Muscle layer of duodenum (tissue), 2 donors: ENCODE measurements at regions not wholly inside any gene's neighbourhood (a gene's known extent, or its start where the extent isn't known, plus 50 kb on each side); places are given as distances from the start of the nearest gene placed in this dataset.

Experiments
- H3K27ac ChIP-seq: one replicate; pipeline ENCODE4 v1.7.0; 2013; ENCODE audit warnings: mild to moderate bottlenecking, low read length
- H3K27me3 ChIP-seq: one replicate; pipeline ENCODE4 v1.7.0; 2013; ENCODE audit warnings: low read depth, mild to moderate bottlenecking, control low read depth, low read length
- H3K36me3 ChIP-seq, 2 donors: one replicate each; pipeline ENCODE4 v1.7.0; 2013; ENCODE audit warnings: low read length in 2 of 2, control low read depth in 1 of 2, mild to moderate bottlenecking in 1 of 2; ENCODE audit not compliant: insufficient read depth in 2 of 2, control insufficient read depth in 1 of 2
- H3K4me1 ChIP-seq, 2 donors: one replicate each; pipeline ENCODE4 v1.7.0; 2013; ENCODE audit warnings: low read length in 2 of 2, mild to moderate bottlenecking in 2 of 2, control low read depth in 1 of 2, moderate library complexity in 1 of 2; ENCODE audit not compliant: insufficient read depth in 2 of 2, control insufficient read depth in 1 of 2
- H3K4me3 ChIP-seq, 2 donors: one replicate each; pipeline ENCODE4 v1.7.0; 2013; ENCODE audit warnings: low read length in 2 of 2, low read depth in 1 of 2, mild to moderate bottlenecking in 1 of 2
- H3K9me3 ChIP-seq, 2 donors: one replicate each; pipeline ENCODE4 v1.7.0; 2013; ENCODE audit warnings: low read length in 2 of 2, control low read depth in 1 of 2, mild to moderate bottlenecking in 1 of 2; ENCODE audit not compliant: control insufficient read depth in 1 of 2
- donor health status: healthy.

DNA sequence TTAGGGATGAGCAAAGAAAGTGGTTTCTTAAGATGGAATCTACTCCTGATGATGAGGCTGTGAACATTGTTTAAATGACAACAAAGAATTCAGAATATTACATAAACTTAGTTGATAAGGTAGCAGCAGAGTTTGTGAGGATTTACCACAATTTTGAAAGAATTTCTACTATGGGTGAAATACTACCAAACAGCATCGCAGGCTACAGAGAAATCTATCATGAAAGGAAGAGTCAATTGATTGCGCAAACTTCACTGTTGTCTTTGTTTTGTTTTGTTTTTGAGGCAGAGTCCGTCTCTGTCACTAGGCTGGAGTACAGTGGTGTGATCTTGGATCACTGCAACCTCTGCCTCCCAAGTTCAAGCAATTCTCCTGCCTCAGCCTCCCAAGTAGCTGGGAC is 107.4 kb upstream of the SLC6A6 start:
- no peak overlapping the region for H3K27ac ChIP-seq
- H3K27me3 ChIP-seq = no peaks in the 10 kb centered on the region
- H3K36me3 ChIP-seq = no peaks in the 10 kb centered on the region
- no peak overlapping the region for H3K4me3 ChIP-seq
- peaks cover 1 to 16% of the 10 kb centered on the region in 2 donors for H3K4me1 ChIP-seq
- H3K9me3 ChIP-seq = no peaks in the 10 kb centered on the region

- Histone ChIP-seq H3K27ac (peak overlapping the region; percentile 64), H3K36me3 (no peaks in the 10 kb centered on the region), H3K4me3 (no peak overlapping the region), H3K9me3 (no peaks in the 10 kb centered on the region), H3K4me1 (peaks cover 0 to 9% of the 10 kb centered on the region in 2 donors), H3K27me3 (no peaks in the 10 kb centered on the region)
Measured at GRCh38 chr3:14295801-14296200, 106.6 kb upstream of the SLC6A6 start.

- Histone ChIP-seq H3K4me3 (no peak overlapping the region), H3K9me3 (no peaks in the 10 kb centered on the region), H3K27me3 (no peaks in the 10 kb centered on the region), H3K36me3 (no peaks in the 10 kb centered on the region), H3K4me1 (peaks cover 0 to 9% of the 10 kb centered on the region in 2 donors), H3K27ac (peak overlapping the region; percentile 14)
Measured at GRCh38 chr3:14297305-14297704, 105.1 kb upstream of the SLC6A6 start.

GRCh38 chr3:14297784-14298236 is 104.6 kb upstream of the SLC6A6 start:
- Histone ChIP-seq H3K4me1 (peaks cover 0 to 9% of the 10 kb centered on the region in 2 donors), H3K4me3 (no peak overlapping the region), H3K27ac (no peak overlapping the region)

DNA sequence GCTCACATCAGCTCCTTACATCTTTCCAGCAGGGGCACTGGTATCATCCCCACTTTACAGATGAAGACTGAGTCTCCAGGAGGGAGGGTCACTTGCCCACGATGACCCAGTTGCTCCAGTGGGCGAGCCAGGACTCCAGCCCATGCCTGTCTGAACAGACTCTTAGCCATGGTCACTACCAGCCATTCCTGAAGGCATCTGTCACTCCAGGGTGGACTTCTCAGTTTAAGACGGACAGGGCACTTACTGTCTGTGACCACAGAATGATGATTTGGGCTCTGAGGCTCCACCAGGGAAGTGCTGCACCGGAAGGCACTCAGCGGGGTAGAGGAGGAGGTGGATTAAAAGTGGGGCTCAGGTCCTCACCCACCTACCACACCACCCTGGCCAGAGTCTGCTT is 104.0 kb upstream of the SLC6A6 start:
- Histone ChIP-seq H3K4me1 (peaks cover 0 to 9% of the 10 kb centered on the region in 2 donors), H3K27ac (no peak overlapping the region), H3K9me3 (no peaks in the 10 kb centered on the region), H3K36me3 (no peaks in the 10 kb centered on the region), H3K4me3 (no peak overlapping the region), H3K27me3 (no peaks in the 10 kb centered on the region)

More at GRCh38 chr3:14297784-14298236, 104.6 kb upstream of the SLC6A6 start:
- Histone ChIP-seq H3K27me3 (no peaks in the 10 kb centered on the region), H3K36me3 (no peaks in the 10 kb centered on the region), H3K9me3 (no peaks in the 10 kb centered on the region)

- H3K4me3 ChIP-seq = no peak overlapping the region
- H3K36me3 ChIP-seq = no peaks in the 10 kb centered on the region
- H3K4me1 ChIP-seq = peaks cover 2 to 9% of the 10 kb centered on the region in 2 donors
- H3K27me3 ChIP-seq = no peaks in the 10 kb centered on the region
- H3K27ac ChIP-seq = no peak overlapping the region
- no peaks in the 10 kb centered on the region for H3K9me3 ChIP-seq
Measured at GRCh38 chr3:14298991-14299555, 103.3 kb upstream of the SLC6A6 start.

- Histone ChIP-seq H3K27ac (no peak overlapping the region), H3K4me3 (no peak overlapping the region), H3K36me3 (no peaks in the 10 kb centered on the region), H3K4me1 (peaks cover 7 to 9% of the 10 kb centered on the region in 2 donors), H3K9me3 (no peaks in the 10 kb centered on the region), H3K27me3 (no peaks in the 10 kb centered on the region)
Measured at GRCh38 chr3:14299767-14300166, 102.6 kb upstream of the SLC6A6 start.

GRCh38 chr3:14300721-14301399 is 101.5 kb upstream of the SLC6A6 start:
- Histone ChIP-seq H3K36me3 (no peaks in the 10 kb centered on the region), H3K4me1 (peaks cover 7 to 9% of the 10 kb centered on the region in 2 donors), H3K27me3 (no peaks in the 10 kb centered on the region), H3K9me3 (no peaks in the 10 kb centered on the region), H3K27ac (no peak overlapping the region), H3K4me3 (no peak overlapping the region)

GRCh38 chr3:14301558-14301957 is 100.8 kb upstream of the SLC6A6 start:
- H3K27me3 ChIP-seq = no peaks in the 10 kb centered on the region

GRCh38 chr3:14303336-14304100 is 98.9 kb upstream of the SLC6A6 start:
- peaks cover 0 to 7% of the 10 kb centered on the region in 2 donors for H3K4me1 ChIP-seq

More at GRCh38 chr3:14301558-14301957, 100.8 kb upstream of the SLC6A6 start:
- H3K36me3 ChIP-seq = no peaks in the 10 kb centered on the region
- no peak overlapping the region for H3K4me3 ChIP-seq
- no peak overlapping the region for H3K27ac ChIP-seq
- H3K4me1 ChIP-seq = peaks cover 7 to 8% of the 10 kb centered on the region in 2 donors
- H3K9me3 ChIP-seq = no peaks in the 10 kb centered on the region

More at GRCh38 chr3:14303336-14304100, 98.9 kb upstream of the SLC6A6 start:
- H3K27me3 ChIP-seq = no peaks in the 10 kb centered on the region
- no peaks in the 10 kb centered on the region for H3K36me3 ChIP-seq
- H3K9me3 ChIP-seq = no peaks in the 10 kb centered on the region
- no peak overlapping the region for H3K4me3 ChIP-seq
- no peak overlapping the region for H3K27ac ChIP-seq
